NCI-H774 (cell line): ENCODE measurements at regions not wholly inside any gene's neighbourhood (a gene's known extent, or its start where the extent isn't known, plus 50 kb on each side); places are given as distances from the start of the nearest gene placed in this dataset.

Experiments
- DNase-seq: peaks from one replicate; lab custom pipeline; 2025; lab: John Stamatoyannopoulos, UW

- no peak for DNase-seq
These were observed 1069.5 kb downstream of the TRHDE start for GRCh38 chr12:73341559-73342247.

DNA sequence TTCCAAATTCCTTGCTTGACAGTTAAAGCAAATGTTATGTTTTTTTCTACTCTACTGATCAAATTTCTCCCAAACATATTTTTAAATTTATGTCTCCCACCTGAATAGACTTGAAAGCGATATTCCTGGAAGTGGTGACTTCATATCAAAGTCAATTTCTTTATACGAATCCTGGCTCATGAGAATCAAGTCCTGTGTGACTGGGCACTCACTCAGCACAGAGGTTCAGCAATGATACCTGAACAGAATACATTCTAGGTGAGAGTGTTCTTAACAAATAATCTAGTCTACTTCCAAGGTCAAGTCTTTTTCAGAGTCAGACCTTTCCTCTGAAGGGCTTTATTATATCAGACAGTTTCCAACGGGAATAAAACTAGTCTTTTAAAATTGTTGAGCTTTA lies 1070.6 kb downstream of the TRHDE start:
- DNase-seq: no peak

- no peak for DNase-seq
These were observed 1080.7 kb downstream of the TRHDE start for GRCh38 chr12:73352826-73353225.

- DNase-seq: no peak
These were observed 1089.1 kb downstream of the TRHDE start for GRCh38 chr12:73361156-73361863.

- DNase-seq: no peak
These were observed 1089.7 kb downstream of the TRHDE start for GRCh38 chr12:73361864-73362230.

DNA sequence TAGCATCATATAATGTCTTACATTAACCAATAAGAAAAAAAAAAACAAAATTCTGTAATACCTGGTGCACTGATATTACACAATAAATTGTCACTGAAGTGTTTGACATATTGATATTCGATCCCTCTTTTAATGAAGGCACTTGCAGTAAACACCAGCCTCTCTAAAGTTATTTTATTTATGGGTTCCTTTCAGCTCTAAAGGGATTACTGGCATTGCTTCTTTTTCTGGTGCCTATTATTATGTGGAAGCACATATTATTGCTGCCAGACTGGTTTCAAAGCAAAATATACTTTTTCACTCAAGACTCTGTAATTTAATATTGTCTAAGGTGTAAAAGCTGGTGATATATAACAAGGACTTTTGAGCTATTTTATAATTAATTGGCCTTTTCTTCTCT lies 1090.5 kb downstream of the TRHDE start:
- DNase-seq: no peak

GRCh38 chr12:73372856-73373255 lies 1100.7 kb downstream of the TRHDE start:
- DNase-seq: no peak

- no peak for DNase-seq
These were observed 1102.2 kb downstream of the TRHDE start for GRCh38 chr12:73374360-73374759.

DNA sequence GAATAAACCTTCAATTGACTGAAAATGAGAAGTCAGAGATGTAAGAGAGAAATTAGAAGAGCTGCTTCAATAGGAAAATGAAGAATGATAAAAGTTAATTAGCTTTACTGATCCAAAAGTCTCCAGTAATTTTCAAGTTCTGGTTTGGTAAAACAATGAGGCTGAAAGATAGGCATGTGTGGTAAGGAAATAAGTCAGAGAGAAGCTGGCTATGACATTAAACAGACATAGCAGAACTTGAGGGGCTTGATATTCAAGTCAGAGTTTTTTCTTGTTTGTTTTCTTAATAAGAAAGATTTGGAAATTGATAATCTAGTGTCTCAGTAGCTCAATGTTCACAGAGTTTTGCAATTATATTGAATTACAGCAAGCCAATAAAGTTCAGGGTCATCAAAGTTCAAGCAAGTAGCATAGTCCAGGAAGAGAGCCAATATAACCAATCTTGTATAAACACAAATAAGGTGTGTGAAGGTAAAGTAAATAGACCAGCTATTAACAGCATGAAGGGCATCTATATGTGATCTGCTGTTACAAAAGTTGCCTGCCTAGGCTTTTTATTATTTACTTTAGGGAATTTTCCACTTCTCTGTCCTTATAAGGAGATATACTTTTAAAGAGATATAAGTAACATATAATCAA lies 1111.5 kb downstream of the TRHDE start:
- peak; percentile 64 for DNase-seq

- DNase-seq: no peak
These were observed 1112.4 kb downstream of the TRHDE start for GRCh38 chr12:73384592-73384991.

GRCh38 chr12:73390261-73390660 lies 1118.1 kb downstream of the TRHDE start:
- DNase-seq: no peak

DNA sequence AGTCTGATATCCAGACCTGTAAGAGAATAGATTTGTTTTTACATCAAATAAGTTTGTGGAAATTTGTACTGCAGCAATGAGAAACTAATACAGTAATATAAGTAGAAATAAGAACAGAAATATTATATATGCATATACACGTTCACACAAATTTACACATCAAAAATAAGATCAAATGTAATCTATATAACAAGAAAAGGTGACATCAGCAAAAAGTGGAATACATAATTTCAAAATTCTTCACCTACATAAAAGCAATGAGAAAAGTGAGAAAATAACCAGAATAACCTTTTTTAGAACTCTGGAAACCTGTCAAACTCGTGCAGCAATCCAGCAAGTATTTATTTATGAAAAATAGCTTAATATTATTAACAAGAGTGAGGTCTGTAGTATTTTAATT lies 1124.6 kb upstream of the ATXN7L3B start:
- no peak for DNase-seq

GRCh38 chr12:73413974-73414373 lies 1123.7 kb upstream of the ATXN7L3B start:
- DNase-seq: no peak

DNA sequence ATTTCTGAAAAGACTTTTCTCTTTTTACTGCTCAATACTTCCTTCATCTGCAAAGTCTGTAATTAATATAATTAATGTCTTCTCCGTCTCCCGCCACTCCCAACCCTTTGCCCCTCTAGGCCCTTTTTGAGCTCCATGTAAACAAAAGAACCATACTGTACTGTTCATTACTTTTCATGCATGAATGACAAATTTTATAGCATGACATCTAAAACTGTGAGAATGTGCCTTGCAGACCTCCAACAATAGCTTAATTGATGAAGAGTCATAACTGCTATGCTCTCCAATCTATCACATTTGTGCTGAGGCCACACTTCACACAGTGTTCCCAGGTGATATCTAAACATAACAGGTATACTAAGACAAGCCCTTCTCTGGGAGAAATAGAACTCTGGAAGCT lies 1122.7 kb upstream of the ATXN7L3B start:
- DNase-seq: no peak

- no peak for DNase-seq
These were observed 1119.1 kb upstream of the ATXN7L3B start for GRCh38 chr12:73418541-73418940.

GRCh38 chr12:73421832-73422231 lies 1115.8 kb upstream of the ATXN7L3B start:
- DNase-seq: no peak

DNA sequence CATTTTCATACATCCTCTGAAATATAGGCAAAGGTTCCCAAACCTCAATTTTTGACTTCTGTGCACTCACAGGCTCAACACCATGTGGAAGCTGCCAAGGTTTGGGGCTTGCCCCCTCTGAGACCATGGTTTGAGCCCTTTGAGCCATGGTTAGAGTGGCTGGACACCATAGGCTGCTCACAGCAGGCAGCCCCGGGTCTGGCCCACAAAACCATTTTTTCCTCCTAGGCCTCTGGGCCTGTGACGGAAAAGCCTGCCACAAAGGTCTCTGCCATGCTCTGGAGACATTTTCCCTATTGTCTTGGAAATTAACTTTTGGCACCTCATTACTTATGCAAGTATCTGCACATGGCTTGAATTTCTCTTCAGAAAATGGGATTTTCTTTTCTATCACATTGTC lies 1113.2 kb upstream of the ATXN7L3B start:
- DNase-seq: no peak

- no peak for DNase-seq
These were observed 1091.8 kb upstream of the ATXN7L3B start for GRCh38 chr12:73445658-73446324.

GRCh38 chr12:73452672-73453469 lies 1084.8 kb upstream of the ATXN7L3B start:
- no peak for DNase-seq

GRCh38 chr12:73460212-73460611 lies 1077.4 kb upstream of the ATXN7L3B start:
- no peak for DNase-seq

DNA sequence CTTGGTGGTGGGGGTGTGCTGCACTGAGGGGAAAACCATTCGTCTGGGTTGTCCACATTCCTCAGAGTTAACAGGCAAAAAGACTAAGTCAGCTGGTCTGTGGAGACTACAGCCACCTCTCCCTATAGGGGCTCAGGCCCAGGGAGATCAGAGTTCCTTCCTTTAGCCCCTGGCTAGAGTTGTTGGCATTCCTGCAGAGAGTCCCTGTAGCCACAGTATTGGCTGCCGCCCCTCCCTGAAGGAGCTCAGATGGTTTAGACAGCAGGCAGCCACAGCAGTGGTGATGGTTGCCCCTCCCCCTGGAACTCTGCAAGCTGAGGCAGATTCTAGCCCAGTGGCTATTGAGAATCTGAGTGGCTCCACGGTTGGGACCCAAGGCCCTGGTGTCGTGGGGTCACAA lies 1072.5 kb upstream of the ATXN7L3B start:
- DNase-seq: no peak

DNA sequence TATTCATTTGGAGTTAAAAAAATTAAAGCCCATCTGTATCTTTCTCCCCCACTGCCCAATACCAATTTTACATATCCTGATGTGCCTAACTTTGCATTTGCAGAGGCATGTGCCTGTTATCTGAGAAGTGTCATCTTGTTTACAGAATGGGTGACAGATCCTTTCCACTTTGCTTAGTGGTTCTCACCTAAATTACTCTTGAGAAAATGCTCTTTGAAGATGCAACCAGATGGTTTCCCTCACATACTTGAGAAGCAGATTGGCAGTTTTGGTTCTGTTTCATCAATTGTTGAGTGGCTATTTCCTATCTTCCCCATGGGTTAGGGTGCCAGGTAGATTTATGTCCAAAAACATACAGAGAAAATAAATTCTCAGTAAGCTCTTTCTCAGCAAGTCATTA lies 1051.4 kb upstream of the ATXN7L3B start:
- no peak for DNase-seq
